ENCODE measurements at regions not wholly inside any gene's neighbourhood (a gene's known extent, or its start where the extent isn't known, plus 50 kb on each side); places are given as distances from the start of the nearest gene placed in this dataset.
"Not testable (repeated sequence)": the region's sequence is repeated elsewhere in the genome, so short reads cannot be mapped to it uniquely, and the experiment has no call there.

GRCh38 chr10:53338199-53338598 is 565.6 kb upstream of the MBL2 start:
- H3K27ac ChIP-seq (ENCODE audit: control insufficient read depth, insufficient read depth, low read length); FAIRE-seq; H3K27me3 ChIP-seq (ENCODE audit: control insufficient read depth, extremely low read depth, insufficient read depth, low read length); H3K4me3 ChIP-seq (ENCODE audit: control insufficient read depth in 2 of 3, extremely low read depth in 1 of 3, insufficient read depth in 2 of 3, low read depth in 1 of 3, low read length in 3 of 3); H3K9ac ChIP-seq (ENCODE audit: control insufficient read depth, extremely low read depth, insufficient read depth, low read length); H3K79me2 ChIP-seq (ENCODE audit: control insufficient read depth, insufficient read depth, low read length); H3K9me1 ChIP-seq (ENCODE audit: control insufficient read depth, extremely low read depth, insufficient read depth, low read length); H3K4me2 ChIP-seq (ENCODE audit: control insufficient read depth, extremely low read depth, insufficient read depth, low read depth, low read length); dilution Hi-C loops (cut with MboI; ENCODE audit: extremely low pct_ligation_motif_present, low sequenced_read_pairs); H2AFZ ChIP-seq (ENCODE audit: control insufficient read depth, low read length); H3K36me3 ChIP-seq (ENCODE audit: control insufficient read depth in 2 of 2, extremely low read depth in 1 of 2, insufficient read depth in 2 of 2, low read length in 2 of 2); H3K4me1 ChIP-seq (ENCODE audit: control insufficient read depth, extremely low read depth, insufficient read depth, low read length); DNase-seq (ENCODE audit: low read depth, low spot score); H3K9me3 ChIP-seq (ENCODE audit: control insufficient read depth, low read depth, low read length); H4K20me1 ChIP-seq (ENCODE audit: control insufficient read depth, extremely low read depth, insufficient read depth, low read length): not testable (repeated sequence)

GRCh38 chr10:53335803-53336422 is 563.3 kb upstream of the MBL2 start:
- H3K9me3 ChIP-seq (ENCODE audit: control insufficient read depth, low read depth, low read length); H2AFZ ChIP-seq (ENCODE audit: control insufficient read depth, low read length); H3K9ac ChIP-seq (ENCODE audit: control insufficient read depth, extremely low read depth, insufficient read depth, low read length); H3K79me2 ChIP-seq (ENCODE audit: control insufficient read depth, insufficient read depth, low read length); H3K4me2 ChIP-seq (ENCODE audit: control insufficient read depth, extremely low read depth, insufficient read depth, low read depth, low read length); H3K9me1 ChIP-seq (ENCODE audit: control insufficient read depth, extremely low read depth, insufficient read depth, low read length); H3K27me3 ChIP-seq (ENCODE audit: control insufficient read depth, extremely low read depth, insufficient read depth, low read length); dilution Hi-C loops (cut with MboI; ENCODE audit: extremely low pct_ligation_motif_present, low sequenced_read_pairs); H3K27ac ChIP-seq (ENCODE audit: control insufficient read depth, insufficient read depth, low read length); DNase-seq (ENCODE audit: low read depth, low spot score); FAIRE-seq; H3K4me1 ChIP-seq (ENCODE audit: control insufficient read depth, extremely low read depth, insufficient read depth, low read length); H4K20me1 ChIP-seq (ENCODE audit: control insufficient read depth, extremely low read depth, insufficient read depth, low read length); H3K4me3 ChIP-seq (ENCODE audit: control insufficient read depth in 2 of 3, extremely low read depth in 1 of 3, insufficient read depth in 2 of 3, low read depth in 1 of 3, low read length in 3 of 3); H3K36me3 ChIP-seq (ENCODE audit: control insufficient read depth in 2 of 2, extremely low read depth in 1 of 2, insufficient read depth in 2 of 2, low read length in 2 of 2): not testable (repeated sequence)

GRCh38 chr10:53331460-53331859 is 558.9 kb upstream of the MBL2 start:
- no peak for FAIRE-seq
- TF ChIP-seq CTCF (optimal IDR thresholded peaks at IDR 0.05 in 1 of 3, IDR thresholded peaks at IDR 0.05 in 1 of 3, conservative IDR thresholded peaks at IDR 0.05 in 1 of 3; ENCODE audit: extremely low read depth in 1 of 3, insufficient read depth in 2 of 3, low read length in 3 of 3) (no peak), EZH2 (IDR thresholded peaks at IDR 0.05; ENCODE audit: low read length) (no peak)
- no peaks in the 10 kb centered on the region for H4K20me1 ChIP-seq (ENCODE audit: control insufficient read depth, extremely low read depth, insufficient read depth, low read length)

GRCh38 chr10:53326401-53327305 is 554.1 kb upstream of the MBL2 start:
- H3K27ac ChIP-seq (ENCODE audit: control insufficient read depth, insufficient read depth, low read length); H3K36me3 ChIP-seq (ENCODE audit: control insufficient read depth in 2 of 2, extremely low read depth in 1 of 2, insufficient read depth in 2 of 2, low read length in 2 of 2); H4K20me1 ChIP-seq (ENCODE audit: control insufficient read depth, extremely low read depth, insufficient read depth, low read length); H2AFZ ChIP-seq (ENCODE audit: control insufficient read depth, low read length); H3K4me2 ChIP-seq (ENCODE audit: control insufficient read depth, extremely low read depth, insufficient read depth, low read depth, low read length); H3K9me3 ChIP-seq (ENCODE audit: control insufficient read depth, low read depth, low read length); dilution Hi-C loops (cut with MboI; ENCODE audit: extremely low pct_ligation_motif_present, low sequenced_read_pairs); H3K9ac ChIP-seq (ENCODE audit: control insufficient read depth, extremely low read depth, insufficient read depth, low read length); H3K9me1 ChIP-seq (ENCODE audit: control insufficient read depth, extremely low read depth, insufficient read depth, low read length); H3K79me2 ChIP-seq (ENCODE audit: control insufficient read depth, insufficient read depth, low read length); DNase-seq (ENCODE audit: low read depth, low spot score); H3K4me1 ChIP-seq (ENCODE audit: control insufficient read depth, extremely low read depth, insufficient read depth, low read length); H3K4me3 ChIP-seq (ENCODE audit: control insufficient read depth in 2 of 3, extremely low read depth in 1 of 3, insufficient read depth in 2 of 3, low read depth in 1 of 3, low read length in 3 of 3); H3K27me3 ChIP-seq (ENCODE audit: control insufficient read depth, extremely low read depth, insufficient read depth, low read length): not testable (repeated sequence)
- FAIRE-seq: peak; percentile 65

More at GRCh38 chr10:53331460-53331859, 558.9 kb upstream of the MBL2 start:
- Histone ChIP-seq H3K4me3 (ENCODE audit: control insufficient read depth in 2 of 3, extremely low read depth in 1 of 3, insufficient read depth in 2 of 3, low read depth in 1 of 3, low read length in 3 of 3) (no peak overlapping the region), H3K36me3 (ENCODE audit: control insufficient read depth in 2 of 2, extremely low read depth in 1 of 2, insufficient read depth in 2 of 2, low read length in 2 of 2) (no peaks in the 10 kb centered on the region), H3K4me1 (ENCODE audit: control insufficient read depth, extremely low read depth, insufficient read depth, low read length) (no peaks in the 10 kb centered on the region), H3K27ac (ENCODE audit: control insufficient read depth, insufficient read depth, low read length) (no peak overlapping the region), H3K27me3 (ENCODE audit: control insufficient read depth, extremely low read depth, insufficient read depth, low read length) (no peaks in the 10 kb centered on the region), H3K9me1 (ENCODE audit: control insufficient read depth, extremely low read depth, insufficient read depth, low read length) (no peaks in the 10 kb centered on the region), H3K4me2 (ENCODE audit: control insufficient read depth, extremely low read depth, insufficient read depth, low read depth, low read length) (no peak overlapping the region), H3K9me3 (ENCODE audit: control insufficient read depth, low read depth, low read length) (no peaks in the 10 kb centered on the region), H3K9ac (ENCODE audit: control insufficient read depth, extremely low read depth, insufficient read depth, low read length) (no peak overlapping the region), H2AFZ (ENCODE audit: control insufficient read depth, low read length) (no peak overlapping the region), H3K79me2 (ENCODE audit: control insufficient read depth, insufficient read depth, low read length) (no peaks in the 10 kb centered on the region)
- DNase-seq (ENCODE audit: low read depth, low spot score): no peak
- dilution Hi-C loops (cut with MboI; ENCODE audit: extremely low pct_ligation_motif_present, low sequenced_read_pairs): no loop called here
